Activated CD4-positive, alpha-beta T cell treated with anti-CD3 and anti-CD28 coated beads for 4 hours (primary cell): ENCODE measurements at regions not wholly inside any gene's neighbourhood (a gene's known extent, or its start where the extent isn't known, plus 50 kb on each side); places are given as distances from the start of the nearest gene placed in this dataset.
"Not testable (repeated sequence)": the region's sequence is repeated elsewhere in the genome, so short reads cannot be mapped to it uniquely, and the experiment has no call there.

Source experiments
- DNase-seq, 2 donors: peaks; one replicate each; pipeline ENCODE4 v3.0.0-alpha.2; 2020

DNA sequence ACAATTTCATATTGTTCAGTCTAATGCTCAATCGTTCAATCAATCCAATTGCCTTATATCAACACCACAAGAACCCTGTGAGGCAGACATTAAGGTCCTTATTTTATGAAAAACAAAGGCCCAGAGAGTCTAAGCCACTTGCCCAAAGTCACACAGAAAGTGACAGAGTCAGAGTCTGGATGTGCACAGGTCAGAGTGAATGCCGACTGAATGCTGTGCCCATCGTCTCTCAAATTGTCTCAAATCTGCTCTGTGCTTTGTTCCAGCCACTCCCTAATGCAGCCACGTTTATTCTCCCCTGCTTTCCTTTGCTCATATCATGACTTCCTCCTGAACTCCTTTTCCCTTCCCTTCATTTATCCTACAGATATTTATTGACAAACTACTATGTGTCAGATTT is 558.3 kb downstream of the MATN1 start:
- no peak for DNase-seq

DNA sequence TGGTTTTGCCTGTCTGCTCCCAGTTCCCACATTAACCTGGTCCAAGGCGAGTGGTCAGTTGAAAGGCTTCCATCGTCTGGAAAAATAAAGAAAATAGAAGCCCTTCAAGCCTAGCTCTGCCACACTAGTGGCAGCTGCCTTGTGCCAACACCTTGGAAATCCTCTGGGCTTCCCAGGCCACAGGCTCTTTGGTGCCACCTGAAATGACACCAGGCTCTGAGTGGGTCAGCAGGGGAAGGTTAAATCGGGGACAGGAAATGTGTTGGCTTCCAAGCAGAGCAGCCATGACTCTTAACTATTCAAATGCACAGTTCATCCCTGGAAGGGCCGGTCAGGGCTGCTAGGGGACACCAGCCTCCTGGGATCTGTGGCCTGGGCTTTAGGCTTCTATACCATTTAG is 558.7 kb downstream of the MATN1 start:
- DNase-seq: no peak

DNA sequence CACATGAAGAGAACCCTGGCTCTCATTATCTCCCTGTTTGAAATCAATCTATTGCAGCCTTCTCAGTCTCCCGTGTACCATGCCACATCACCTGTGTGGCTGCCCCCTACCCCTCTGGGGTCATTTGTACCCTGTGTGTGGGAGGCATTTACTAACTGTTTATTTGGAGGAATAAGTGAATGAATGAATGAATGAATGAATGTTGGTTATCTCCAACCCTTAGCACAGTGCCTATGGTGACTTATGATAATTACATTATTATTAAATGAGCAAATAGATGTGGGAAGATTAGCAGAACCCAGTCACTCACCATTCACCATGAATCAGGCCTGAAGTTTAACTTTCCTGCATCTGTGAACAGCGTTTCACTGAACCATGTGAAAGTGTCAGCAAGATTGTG is 560.8 kb downstream of the MATN1 start:
- DNase-seq: no peak

DNA sequence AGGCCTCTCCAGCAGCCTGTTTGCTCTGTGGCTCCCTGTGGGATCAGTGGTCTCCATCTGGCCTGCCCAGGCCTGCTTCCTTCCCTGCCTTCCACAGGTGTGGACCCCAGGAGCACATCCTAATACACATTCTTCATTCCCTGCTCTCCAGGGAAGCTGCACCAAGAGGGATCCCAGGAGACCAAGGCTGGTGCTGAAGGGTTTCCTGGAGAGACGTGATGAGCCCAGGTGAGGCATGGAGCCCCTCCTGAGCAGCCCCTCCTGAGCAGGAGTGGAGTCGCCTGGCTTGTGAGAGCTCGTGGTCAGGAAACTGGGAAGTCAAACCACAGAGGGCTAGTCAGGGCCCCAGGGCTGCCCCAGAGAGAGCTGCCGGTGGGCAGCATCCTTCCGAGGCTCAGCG is 561.4 kb downstream of the MATN1 start:
- no peak for DNase-seq

DNA sequence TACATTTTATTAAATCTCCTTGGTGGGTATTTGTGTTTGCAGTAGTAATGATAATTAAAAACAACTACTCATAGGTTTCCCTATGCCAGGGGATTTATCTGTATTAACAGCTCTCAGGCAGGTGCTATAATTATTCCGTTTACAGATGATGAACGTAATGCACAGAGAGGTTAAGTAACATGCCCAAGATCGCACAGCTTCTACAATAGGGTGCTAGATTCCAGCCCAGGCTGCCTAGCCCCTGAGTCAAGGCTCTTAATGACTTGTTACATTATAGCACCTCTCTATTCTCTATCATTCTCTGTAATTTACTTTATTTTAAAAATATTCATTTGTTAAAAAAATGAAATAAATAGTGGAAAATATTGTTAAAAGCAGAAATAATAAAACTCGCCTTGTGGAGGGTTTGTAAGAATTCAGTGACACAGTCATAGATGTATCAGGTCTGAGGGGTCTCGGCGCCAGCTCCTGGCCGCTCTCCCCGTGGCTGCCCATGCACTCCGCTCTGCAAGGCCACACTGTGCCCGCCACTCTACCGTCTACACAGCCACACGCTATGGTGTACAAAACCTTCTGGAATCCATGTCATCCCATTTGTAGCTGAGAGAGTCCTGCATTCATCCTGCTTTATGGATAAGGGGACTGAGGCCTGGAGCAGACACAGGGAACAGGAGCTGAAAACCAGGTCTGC is 562.2 kb downstream of the MATN1 start:
- DNase-seq: no peak

DNA sequence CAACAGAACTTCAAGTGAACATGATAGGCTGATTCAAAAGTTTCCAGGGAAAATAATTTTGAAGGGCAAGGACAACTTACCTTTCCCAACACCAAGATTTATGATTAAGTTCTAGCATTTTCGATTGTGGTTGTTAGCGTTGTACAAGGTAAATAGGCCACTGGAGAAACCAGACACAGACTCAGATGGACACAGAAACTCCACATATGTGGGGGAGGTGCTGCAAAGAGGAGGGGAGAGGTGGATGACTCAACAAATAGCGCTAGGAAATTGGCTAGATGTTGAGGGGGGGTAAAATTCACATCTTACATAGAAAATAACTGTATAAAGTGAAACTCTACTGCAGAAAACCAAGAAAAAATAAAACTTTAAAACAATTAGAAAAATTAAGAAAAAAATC is 564.4 kb downstream of the MATN1 start:
- no peak for DNase-seq

DNA sequence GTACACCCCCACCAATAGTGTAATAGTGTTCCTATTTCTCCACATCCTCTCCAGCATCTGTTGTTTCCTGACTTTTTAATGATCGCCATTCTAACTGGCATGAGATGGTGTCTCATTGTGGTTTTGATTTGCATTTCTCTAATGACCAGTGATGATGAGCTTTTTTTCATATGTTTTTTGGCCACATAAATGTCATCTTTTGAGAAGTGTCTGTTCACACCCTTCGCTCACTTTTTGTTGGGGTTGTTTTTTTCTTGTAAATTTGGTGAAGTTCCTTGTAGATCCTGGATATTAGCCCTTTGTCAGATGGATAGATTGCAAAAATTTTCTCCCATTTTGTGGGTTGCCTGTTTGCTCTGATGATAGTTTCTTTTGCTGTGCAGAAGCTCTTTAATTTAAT is 567.7 kb downstream of the MATN1 start:
- not testable (repeated sequence) for DNase-seq

DNA sequence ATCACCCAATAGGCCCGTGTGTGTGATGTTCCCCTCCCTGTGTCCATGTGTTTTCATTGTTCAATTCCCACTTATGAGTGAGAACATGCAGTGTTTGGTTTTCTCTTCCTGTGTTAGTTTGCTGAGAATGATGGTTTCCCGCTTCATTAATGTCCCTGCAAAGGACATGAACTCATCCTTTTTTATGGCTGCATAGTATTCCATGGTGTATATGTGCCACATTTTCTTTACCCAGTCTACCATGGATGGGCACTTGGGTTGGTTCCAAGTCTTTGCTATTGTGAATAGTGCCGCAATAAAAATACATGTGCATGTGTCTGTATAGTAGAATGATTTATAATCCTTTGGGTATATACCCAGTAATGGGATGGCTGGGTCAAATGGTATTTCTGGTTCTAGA is 568.1 kb downstream of the MATN1 start:
- DNase-seq: not testable (repeated sequence)

DNA sequence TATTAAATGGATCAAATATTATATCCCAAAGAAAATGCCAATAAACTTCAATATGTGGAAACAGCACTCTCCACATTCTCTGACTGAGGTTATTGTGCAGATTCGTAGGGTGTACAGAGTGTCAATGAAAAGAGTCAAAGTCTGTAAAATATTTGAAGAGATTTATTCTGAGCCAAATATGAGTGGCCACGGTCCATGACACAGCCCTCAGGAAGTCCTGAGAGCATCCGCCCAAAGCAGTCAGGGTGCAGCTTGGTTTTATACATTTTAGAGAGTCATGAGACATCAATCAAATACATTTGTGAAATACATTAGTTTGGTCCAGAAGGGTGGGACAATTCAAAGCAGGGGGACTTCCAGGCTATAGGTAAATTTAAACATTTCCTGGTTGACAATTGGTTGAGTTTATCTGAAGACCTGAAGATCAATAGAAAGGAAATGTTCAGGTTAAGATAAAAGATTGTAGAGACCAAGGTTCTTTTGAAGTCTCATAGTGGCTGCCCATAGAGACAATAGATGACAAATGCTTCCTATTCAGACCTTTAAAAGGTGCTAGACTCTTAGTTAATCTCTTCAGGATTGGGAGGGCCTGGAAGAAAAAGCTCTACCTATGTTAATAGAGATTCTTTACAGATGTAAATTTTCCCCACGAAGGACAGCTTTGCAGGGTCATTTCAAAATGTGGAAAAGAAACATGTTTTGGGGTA is 569.5 kb downstream of the MATN1 start:
- DNase-seq: no peak

DNA sequence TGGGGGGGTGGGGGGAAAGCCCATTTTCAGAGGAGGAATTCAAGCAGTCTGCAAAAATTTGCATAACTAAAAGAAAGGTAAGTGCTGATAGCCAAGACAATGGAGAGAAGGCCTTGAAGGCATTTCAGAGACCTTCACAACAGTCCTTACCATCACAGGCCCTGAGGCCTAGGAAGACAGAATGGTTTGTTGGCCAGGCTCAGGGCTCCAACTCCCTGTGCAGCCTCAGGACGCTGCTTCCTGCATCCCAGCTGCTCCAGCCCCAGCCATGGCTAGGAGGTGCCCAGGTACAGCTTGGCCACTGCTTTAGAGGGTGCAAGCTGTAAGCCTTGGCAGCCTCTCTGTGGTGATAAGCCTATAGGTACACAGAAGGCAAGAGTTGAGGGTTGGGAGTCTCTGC is 571.6 kb downstream of the MATN1 start:
- DNase-seq: no peak

DNA sequence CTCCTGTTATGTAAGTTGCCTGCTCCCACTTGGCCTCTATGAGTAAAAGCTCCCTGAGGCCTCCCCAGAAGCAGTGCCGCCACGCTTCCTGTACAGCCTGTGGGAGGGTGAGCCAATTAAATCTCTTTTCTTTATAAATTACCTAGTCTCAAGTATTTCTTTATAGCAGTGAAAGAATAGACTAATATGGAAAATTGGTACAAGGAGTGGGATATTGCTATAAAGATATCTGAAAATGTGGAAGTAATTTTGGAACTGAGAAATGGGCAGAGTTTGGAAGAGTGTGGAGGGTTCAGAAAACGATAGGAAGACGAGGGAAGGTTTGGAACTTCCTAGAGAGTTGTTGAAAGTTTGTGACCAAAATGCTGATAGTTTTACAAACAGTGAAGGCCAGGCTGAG is 572.3 kb downstream of the MATN1 start:
- no peak for DNase-seq

DNA sequence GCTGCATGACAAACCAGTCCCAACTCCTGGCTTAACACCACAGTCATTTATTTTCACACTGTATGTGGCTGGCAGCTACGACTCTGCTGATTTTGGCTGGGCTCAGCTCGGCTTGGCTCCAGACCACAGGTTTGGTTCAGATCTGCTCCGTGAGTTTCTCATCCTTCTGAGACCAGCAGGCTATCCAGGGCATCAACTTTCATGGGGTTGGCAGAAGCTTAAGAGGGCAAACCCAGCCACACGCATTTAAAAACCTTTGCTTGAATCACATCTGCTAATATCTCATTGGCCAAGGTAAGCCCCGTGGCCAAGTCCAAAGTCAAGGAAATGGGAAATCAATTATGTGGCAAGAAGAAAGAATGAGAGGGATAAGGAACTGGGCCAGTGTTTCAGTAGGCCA is 574.2 kb downstream of the MATN1 start:
- DNase-seq: no peak

DNA sequence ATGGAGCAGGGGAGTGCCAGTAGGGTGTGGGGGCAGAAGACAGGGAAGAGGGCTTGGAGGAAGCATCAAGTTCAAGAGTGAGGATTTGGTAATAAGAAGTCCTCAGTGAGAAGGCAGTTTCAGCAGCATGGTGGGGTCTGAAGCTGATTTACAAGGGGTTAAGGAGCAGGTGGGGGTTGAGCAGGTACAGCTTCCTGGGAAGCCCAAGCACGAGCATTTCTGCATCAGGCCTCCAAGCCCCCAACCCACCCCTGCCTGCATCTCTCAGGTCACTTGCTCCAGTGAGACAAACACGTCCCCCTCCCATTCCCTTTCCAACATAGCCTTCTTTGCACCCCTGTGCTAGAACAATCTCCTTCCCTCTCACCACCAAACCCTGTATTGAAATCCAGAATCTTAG is 574.7 kb downstream of the MATN1 start:
- DNase-seq: no peak

DNA sequence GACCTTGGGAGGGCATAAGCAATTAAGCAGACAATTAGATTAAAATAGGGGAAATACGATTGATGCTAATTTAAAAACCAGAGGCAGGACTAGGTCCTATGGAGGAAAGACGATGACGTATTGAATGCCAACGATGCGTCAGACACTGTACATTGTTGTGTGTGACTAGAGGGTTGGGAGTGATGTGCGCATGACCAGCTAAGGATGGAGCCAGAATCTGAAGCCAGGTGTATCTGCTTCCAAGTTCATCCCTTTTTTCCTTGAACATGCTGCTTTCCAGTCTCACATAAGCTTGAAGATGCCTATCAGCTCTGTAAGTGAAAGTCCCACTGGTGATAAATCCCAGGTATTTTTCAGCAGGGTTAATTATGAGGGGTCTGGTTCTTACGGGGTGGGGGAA is 576.2 kb downstream of the MATN1 start:
- no peak for DNase-seq

DNA sequence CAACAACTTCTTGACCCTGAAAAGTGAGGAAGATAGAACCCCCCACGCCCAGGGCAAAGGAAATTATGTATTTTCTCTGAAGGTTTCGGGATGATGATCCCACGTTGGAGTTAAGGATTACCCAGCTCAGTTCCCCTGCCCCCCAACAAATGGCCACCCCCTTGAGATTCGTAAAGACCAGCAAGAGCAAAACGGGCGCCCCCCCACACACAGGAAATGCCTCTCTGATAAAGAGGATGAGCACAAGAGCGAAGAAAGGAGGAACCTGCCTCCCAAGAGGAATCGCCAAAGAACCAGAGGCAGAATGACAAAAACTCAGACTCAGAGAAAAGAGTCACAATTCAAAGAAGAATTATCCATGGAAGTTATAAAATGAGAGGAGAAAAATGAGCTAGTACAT is 576.9 kb downstream of the MATN1 start:
- no peak for DNase-seq

DNA sequence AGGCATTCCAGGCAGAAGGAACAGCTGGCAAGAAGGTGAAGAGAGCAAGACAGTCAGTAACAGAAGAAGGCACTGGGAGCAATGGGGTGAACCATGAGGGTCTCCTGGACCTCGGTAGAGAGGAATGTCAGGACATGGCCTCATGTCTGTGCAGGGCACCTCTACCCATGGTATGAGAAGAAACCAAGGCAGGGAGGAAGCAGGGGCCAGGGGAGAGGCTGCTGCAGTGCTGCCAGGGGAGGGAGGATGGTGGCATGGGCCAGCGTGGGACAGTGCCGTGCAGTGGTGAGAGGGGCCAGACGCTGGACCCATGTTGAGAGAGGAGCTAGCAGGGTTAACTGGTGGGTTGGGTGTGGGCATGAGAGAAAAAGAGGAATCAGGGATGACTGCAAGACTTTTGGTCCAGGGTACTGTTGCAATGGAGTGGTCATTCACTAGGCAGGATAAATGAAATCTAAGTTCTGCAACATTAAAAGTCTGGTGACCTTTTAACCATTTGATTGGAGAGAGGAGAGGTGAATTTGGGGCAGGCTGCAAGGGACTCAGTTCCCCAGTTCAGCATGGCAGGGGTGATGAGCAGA is 577.6 kb downstream of the MATN1 start:
- DNase-seq: no peak

DNA sequence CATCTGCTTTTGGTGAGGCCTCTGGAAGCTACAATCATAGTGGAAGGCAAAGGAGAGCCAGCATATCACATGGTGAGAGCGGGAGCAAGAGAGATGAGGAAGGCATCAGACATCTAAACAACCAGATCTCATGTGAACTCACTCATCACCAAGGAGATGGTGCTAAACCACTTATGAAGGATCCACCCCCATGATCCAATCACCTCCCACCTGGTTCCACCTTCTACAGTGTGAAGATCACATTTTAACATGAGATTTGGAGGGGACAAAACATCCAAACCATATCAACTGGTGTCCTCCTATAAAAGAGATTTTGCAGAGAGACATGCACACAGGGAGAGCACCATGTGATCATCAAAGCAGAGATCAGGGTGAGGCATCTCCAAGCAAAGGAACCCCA is 578.6 kb downstream of the MATN1 start:
- no peak for DNase-seq

DNA sequence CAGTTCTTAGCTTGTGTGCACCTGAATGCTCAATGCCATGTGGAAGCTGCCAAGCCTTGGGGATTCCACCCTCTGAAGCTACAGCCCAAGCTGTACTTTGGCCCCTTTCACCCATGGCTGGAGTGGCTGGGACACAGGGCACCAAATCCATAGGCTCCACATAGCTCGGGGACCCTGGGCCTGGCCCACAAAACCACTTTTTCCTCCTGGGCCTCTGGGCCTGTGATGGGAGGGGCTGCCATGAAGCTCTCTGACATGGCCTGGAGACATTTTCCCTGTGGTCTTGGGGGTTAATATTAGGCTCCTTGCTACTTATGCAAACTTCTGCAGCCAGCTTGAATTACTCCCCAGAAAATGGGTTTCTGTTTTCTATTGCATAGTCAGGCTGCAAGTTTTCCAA is 579.9 kb downstream of the MATN1 start:
- DNase-seq: no peak

DNA sequence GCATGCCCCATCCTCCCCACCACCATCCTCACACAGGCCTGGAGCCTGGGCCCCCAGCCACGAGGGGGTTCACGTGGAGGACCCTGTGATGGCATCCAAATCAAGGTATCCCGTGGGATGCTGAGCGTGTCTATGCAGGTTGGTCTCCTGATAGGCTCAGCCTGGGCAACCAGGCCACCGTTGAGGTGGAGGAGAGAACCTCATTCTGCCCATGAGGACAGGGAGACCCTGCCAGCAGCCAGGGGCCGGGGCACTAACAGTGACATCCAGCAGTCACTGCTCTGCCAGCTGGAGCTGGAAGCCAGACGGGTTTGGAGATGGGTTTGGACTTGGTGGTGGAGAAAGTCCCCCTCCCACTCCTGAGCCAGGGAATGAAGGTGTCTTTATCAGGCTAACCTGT is 582.8 kb downstream of the MATN1 start:
- DNase-seq: no peak

DNA sequence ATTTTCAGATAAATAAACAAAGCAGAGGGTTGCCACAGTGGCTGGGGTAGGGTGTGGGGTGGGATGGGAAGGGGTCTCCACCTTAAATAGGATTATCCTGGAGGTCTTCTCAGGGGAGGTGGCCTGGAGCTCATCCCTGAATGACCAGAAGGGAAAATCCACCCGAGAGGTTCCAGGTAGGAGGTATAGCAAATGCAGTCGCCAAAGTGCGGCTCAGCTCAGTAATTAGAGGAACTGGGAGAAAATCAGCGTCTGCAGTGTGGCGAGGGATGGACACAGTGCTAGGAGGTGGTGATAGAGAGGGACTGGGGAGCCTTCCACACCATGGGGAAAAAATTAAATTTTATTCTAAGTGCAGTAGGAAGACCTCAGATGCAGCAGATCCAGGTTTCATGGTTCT is 584.5 kb downstream of the MATN1 start:
- DNase-seq: no peak

DNA sequence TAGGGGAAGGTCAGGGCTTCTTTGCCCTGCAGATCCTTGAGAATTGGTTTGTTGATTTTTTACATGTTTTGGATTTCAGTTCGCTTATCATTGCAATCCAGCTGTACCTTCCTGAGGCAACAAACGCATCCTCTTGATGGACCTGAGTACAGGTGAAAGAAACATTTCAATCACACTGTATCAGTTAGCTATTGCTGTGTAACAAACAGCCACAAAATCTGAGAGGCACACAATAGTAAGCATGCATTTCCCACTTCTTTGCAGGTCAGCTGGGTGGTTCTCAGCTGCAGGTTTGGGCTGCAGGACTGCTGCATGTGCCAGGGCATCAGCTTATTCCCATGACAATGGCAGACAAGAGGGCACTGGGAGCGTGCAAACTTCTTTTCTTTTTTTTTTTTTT is 586.4 kb downstream of the MATN1 start:
- no peak for DNase-seq

DNA sequence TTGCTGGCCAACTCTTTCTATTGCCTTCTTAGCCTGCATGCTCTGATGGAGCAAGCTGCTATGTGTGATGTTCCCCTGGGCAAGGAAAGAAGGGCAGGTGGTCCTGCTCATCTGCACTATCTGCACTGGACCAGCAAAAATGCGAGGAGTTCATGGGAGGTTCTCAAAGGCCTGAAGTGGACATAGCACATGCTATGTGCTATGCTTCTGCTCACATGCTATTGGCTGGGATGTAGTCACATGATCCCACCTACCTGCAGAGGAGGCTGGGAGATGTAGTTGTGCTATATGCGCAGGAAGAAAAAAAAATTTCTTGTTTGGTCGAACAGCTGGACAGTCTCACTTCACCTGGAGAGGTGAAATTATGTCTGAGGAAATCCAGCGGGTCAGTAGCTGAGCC is 587.7 kb downstream of the MATN1 start:
- no peak for DNase-seq

DNA sequence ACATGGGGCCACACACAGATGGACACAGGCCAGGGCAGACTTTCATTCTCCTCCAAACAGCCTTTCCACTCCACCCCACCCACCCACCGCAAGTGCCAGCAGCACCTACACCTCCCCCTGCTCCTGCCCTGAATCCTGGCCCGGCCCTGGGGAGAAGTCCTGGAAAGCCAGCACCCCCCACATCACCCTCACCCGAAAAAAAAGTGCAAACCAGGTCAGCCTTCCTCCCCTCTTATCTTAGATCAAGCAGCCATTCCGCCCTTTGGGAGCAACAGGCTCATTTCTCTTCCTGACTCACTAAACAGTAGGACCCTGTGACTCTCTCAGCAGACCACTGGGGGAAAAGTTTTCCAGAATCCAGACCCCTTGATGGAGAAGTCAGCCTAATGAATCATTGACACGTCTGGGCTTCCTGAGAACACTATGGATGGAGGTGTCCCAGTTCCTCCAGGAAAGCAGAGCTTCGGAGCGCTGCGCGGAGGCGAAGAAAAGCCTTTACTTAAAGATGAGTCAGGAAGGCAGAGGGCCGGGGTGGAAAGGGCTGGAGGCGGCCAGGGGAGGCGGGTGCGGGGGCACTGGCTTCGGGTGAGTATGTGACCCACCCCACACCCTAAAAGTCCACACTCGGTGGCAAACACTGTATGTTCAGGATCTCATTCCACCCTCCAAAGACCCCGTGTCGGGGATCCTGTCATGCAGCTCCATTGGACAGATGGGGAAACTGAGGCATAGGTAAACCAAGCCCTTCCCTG is 588.7 kb downstream of the MATN1 start:
- no peak for DNase-seq
